ENCODE measurements at regions not wholly inside any gene's neighbourhood (a gene's known extent, or its start where the extent isn't known, plus 50 kb on each side); places are given as distances from the start of the nearest gene placed in this dataset.

DNA sequence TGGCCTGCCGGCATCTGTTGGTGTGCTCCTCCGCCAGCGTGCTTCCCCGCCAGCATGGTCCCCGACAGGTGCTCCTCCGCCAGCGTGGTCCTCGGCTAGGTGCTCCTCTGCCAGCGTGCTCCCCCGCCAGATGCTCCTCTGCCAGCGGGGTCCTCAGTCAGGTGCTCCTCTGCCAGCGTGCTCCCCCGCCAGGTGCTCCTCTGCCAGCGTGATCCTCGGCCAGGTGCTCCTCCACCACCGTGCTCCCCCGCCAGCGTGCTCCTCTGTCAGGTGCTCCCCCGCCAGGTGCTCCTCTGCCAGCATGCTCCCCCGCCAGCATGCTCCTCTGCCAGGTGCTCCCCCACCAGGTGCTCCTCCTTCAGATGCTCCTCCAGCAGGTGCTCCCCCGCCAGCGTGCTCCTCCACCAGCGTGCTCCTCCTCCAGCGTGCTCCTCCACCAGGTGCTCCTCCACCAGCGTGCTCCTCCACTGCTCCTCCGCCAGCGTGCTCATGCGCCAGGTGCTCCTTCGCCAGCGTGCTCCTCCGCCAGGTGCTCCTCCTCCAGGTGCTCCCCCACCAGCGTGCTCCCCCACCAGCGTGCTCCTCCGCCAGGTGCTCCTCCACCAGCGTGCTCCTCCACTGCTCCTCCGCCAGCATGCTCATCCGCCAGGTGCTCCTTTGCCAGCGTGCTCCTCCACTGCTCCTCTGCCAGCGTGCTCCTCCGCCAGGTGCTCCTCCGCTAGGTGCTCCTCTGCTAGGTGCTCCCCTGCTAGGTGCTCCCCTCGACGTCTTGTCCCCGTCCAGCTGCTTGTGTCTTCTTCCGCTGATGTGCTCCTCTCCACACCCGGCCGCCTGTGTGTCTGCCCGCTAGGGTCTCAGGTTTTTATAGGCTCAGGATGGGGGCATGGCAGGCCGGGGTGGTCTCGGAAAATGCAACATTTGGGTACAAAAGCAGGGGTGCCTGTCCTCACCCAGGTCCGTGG, 223.0 kb downstream of the NRIP1 start:
- DNase-seq = no peak
- BruUV-seq (replicated peaks) = no TSS peak
- TF ChIP-seq, protein P1, sequence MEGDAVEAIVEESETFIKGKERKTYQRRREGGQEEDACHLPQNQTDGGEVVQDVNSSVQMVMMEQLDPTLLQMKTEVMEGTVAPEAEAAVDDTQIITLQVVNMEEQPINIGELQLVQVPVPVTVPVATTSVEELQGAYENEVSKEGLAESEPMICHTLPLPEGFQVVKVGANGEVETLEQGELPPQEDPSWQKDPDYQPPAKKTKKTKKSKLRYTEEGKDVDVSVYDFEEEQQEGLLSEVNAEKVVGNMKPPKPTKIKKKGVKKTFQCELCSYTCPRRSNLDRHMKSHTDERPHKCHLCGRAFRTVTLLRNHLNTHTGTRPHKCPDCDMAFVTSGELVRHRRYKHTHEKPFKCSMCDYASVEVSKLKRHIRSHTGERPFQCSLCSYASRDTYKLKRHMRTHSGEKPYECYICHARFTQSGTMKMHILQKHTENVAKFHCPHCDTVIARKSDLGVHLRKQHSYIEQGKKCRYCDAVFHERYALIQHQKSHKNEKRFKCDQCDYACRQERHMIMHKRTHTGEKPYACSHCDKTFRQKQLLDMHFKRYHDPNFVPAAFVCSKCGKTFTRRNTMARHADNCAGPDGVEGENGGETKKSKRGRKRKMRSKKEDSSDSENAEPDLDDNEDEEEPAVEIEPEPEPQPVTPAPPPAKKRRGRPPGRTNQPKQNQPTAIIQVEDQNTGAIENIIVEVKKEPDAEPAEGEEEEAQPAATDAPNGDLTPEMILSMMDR (IDR thresholded peaks at IDR 0.05; ENCODE audit: insufficient read depth in 1 of 2, low read depth in 1 of 2, low read length in 1 of 2, severe bottlenecking in 1 of 2, unreplicated experiment in 1 of 2) = no peak
- Histone ChIP-seq H3K4me3 (ENCODE audit: low read depth, low read length) (no peak overlapping the region), H3K27me3 (replicated peaks; ENCODE audit: control insufficient read depth, insufficient read depth, low read length) (no peaks in the 10 kb centered on the region), H3K9me3 (no peaks in the 10 kb centered on the region), H3K4me1 (no peaks in the 10 kb centered on the region), H3K36me3 (ENCODE audit: control insufficient read depth, insufficient read depth, low read length) (no peaks in the 10 kb centered on the region)
- Mint-ChIP-seq H3K4me1 (ENCODE audit: low read depth, unreplicated experiment) (no peaks in the 10 kb centered on the region), H3K36me3 (ENCODE audit: insufficient read depth, unreplicated experiment) (no peaks in the 10 kb centered on the region), H3K4me3 (ENCODE audit: unreplicated experiment) (no peak overlapping the region), H3K27ac (ENCODE audit: unreplicated experiment) (no peak overlapping the region), H3K9me3 (ENCODE audit: unreplicated experiment) (peaks cover 16% of the 10 kb centered on the region), H3K27me3 (ENCODE audit: insufficient read depth, unreplicated experiment) (no peaks in the 10 kb centered on the region)
- ChIA-PET CTCF (no interaction called here), POLR2A (no interaction called here)
- intact Hi-C loops (cut with micrococcal nuclease; ENCODE audit: unreplicated experiment) = no loop called here

DNA sequence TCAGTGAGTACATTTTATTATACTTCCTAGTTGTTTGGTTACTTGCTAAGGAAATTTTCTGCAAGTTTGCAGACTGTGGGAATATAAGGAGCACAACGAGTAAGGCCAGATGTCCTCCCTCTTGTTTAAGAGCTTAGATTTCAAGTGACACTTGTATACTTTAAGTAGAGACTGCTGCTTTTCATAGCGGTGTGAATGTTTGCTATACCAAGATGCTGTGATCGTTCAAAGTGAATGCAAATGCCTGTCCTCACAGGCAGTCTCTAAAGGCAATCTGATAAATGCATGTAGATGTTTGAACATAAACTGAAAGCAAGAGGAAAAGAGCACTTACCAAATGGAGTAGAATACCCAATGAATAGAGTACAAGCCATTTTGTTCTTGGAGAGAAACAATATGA, 226.4 kb downstream of the NRIP1 start:
- Mint-ChIP-seq H3K36me3 (ENCODE audit: insufficient read depth, unreplicated experiment) (no peaks in the 10 kb centered on the region), H3K4me1 (ENCODE audit: low read depth, unreplicated experiment) (no peaks in the 10 kb centered on the region), H3K27ac (ENCODE audit: unreplicated experiment) (no peak overlapping the region), H3K4me3 (ENCODE audit: unreplicated experiment) (no peak overlapping the region), H3K9me3 (ENCODE audit: unreplicated experiment) (peaks cover 11% of the 10 kb centered on the region), H3K27me3 (ENCODE audit: insufficient read depth, unreplicated experiment) (no peaks in the 10 kb centered on the region)
- BruUV-seq (replicated peaks) = no TSS peak
- Histone ChIP-seq H3K4me3 (ENCODE audit: low read depth, low read length) (no peak overlapping the region), H3K36me3 (ENCODE audit: control insufficient read depth, insufficient read depth, low read length) (no peaks in the 10 kb centered on the region), H3K4me1 (no peaks in the 10 kb centered on the region), H3K9me3 (no peaks in the 10 kb centered on the region), H3K27me3 (replicated peaks; ENCODE audit: control insufficient read depth, insufficient read depth, low read length) (no peaks in the 10 kb centered on the region)
- DNase-seq = no peak
- intact Hi-C loops (cut with micrococcal nuclease; ENCODE audit: unreplicated experiment) = no loop called here
- CTCF ChIA-PET = no interaction called here
- TF ChIP-seq, protein P1 (IDR thresholded peaks at IDR 0.05; ENCODE audit: insufficient read depth in 1 of 2, low read depth in 1 of 2, low read length in 1 of 2, severe bottlenecking in 1 of 2, unreplicated experiment in 1 of 2) = no peak
- POLR2A ChIA-PET = no interaction called here

DNA sequence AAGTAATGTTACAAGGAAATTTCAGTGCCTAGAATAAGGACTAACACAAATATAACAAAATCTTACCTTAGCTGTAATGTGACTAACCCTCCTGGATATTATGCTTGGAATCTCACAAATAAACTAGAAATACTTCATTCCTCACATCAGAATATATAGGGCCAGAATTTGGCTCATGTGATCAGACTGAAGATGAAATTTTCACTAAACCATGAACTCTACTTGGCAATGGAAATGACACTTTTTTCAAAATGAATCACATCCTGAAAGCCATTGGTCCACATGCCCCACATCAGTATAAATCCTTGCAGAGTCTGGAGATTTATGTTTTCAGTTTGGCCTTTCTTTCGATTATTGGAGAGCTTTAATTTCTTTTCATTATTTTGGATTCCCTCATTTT, 227.8 kb downstream of the NRIP1 start:
- TF ChIP-seq, protein P1 (IDR thresholded peaks at IDR 0.05; ENCODE audit: insufficient read depth in 1 of 2, low read depth in 1 of 2, low read length in 1 of 2, severe bottlenecking in 1 of 2, unreplicated experiment in 1 of 2) = no peak
- Mint-ChIP-seq H3K4me3 (ENCODE audit: unreplicated experiment) (no peak overlapping the region), H3K36me3 (ENCODE audit: insufficient read depth, unreplicated experiment) (no peaks in the 10 kb centered on the region), H3K27me3 (ENCODE audit: insufficient read depth, unreplicated experiment) (no peaks in the 10 kb centered on the region), H3K27ac (ENCODE audit: unreplicated experiment) (no peak overlapping the region), H3K9me3 (ENCODE audit: unreplicated experiment) (peaks cover 5% of the 10 kb centered on the region), H3K4me1 (ENCODE audit: low read depth, unreplicated experiment) (no peaks in the 10 kb centered on the region)
- ChIA-PET POLR2A (no interaction called here), CTCF (no interaction called here)
- no peaks in the 10 kb centered on the region for H3K4me1 ChIP-seq
- H3K9me3 ChIP-seq = no peaks in the 10 kb centered on the region
- H3K36me3 ChIP-seq (ENCODE audit: control insufficient read depth, insufficient read depth, low read length) = no peaks in the 10 kb centered on the region
- no peaks in the 10 kb centered on the region for H3K27me3 ChIP-seq (replicated peaks; ENCODE audit: control insufficient read depth, insufficient read depth, low read length)
- intact Hi-C loops (cut with micrococcal nuclease; ENCODE audit: unreplicated experiment) = no loop called here
- no peak for DNase-seq
- no TSS peak for BruUV-seq (replicated peaks)
- no peak overlapping the region for H3K4me3 ChIP-seq (ENCODE audit: low read depth, low read length)

Measured in Caco-2 (cell line).